ENCODE measurements at regions not wholly inside any gene's neighbourhood (a gene's known extent, or its start where the extent isn't known, plus 50 kb on each side); places are given as distances from the start of the nearest gene placed in this dataset.

DNA sequence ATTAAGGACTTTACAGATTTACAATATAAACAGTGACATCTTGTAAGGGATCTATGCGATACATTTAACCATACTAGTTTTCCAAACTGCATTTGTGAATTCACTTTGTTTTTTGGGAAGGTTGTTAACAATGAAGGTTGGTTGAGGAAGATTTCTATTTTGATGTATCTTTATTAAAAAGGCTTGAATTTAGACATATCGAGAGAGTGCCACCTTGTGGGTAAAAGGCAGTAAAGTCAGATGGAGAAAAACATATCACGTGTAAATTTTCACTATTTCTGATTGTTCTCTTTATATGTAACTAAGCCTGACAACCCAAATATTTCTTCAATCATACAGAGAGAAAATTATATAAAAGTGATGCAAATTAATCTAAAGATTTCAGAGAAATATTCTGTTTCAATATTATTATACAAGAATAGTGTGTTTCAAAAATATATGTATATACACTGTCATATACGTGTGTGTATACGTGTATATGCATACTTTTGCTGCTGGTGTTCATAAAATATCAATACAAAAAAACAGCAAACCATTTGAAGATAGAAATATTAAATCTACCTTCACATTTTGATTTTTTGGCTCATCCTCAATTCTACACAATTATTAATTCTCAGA lies 988.6 kb downstream of the SORCS1 start:
- in situ Hi-C loops (cut with HindIII; ENCODE audit: low pct_unique_long_range_greater_than_20kb, low sequenced_read_pairs) (no loop called here), intact Hi-C loops (cut with micrococcal nuclease; ENCODE audit: unreplicated experiment) (loop anchor here (1.0 to 10.0 kb wide), 2 partner anchors 226 to 381 kb away; no protein-coding TSS in a partner anchor)
- Histone ChIP-seq H3K27ac (ENCODE audit: low read length) (no peak overlapping the region), H3K4me1 (ENCODE audit: control insufficient read depth, insufficient read depth, low read length) (no peaks in the 10 kb centered on the region), H3K4me3 (ENCODE audit: low read depth in 2 of 2, low read length in 2 of 2) (no peak overlapping the region), H3K9me3 (ENCODE audit: control insufficient read depth, insufficient read depth, low read depth, low read length) (no peaks in the 10 kb centered on the region), H3K36me3 (ENCODE audit: control insufficient read depth, insufficient read depth, low read length) (no peaks in the 10 kb centered on the region), H3K27me3 (ENCODE audit: control insufficient read depth, insufficient read depth, low read length) (no peaks in the 10 kb centered on the region; the same call in 1 of the 2 replicates)
- TF ChIP-seq TCF7L2 (IDR thresholded peaks at IDR 0.05; ENCODE audit: low read depth, low read length) (no peak), CTCF (IDR thresholded peaks at IDR 0.05) (peak; percentile 64; the same call in 1 of the 2 replicates)
- ChIA-PET CTCF (no interaction called here), POLR2A (no interaction called here)
- no peak for ATAC-seq
- peak; percentile 7 for DNase-seq (ENCODE audit: low read depth, low spot score)
- no TSS peak for BruUV-seq (replicated peaks)

- Histone ChIP-seq H3K4me3 (ENCODE audit: low read depth in 2 of 2, low read length in 2 of 2) (no peak overlapping the region), H3K27ac (ENCODE audit: low read length) (no peak overlapping the region), H3K4me1 (ENCODE audit: control insufficient read depth, insufficient read depth, low read length) (no peaks in the 10 kb centered on the region), H3K27me3 (ENCODE audit: control insufficient read depth, insufficient read depth, low read length) (no peaks in the 10 kb centered on the region; the same call in 1 of the 2 replicates), H3K36me3 (ENCODE audit: control insufficient read depth, insufficient read depth, low read length) (no peaks in the 10 kb centered on the region), H3K9me3 (ENCODE audit: control insufficient read depth, insufficient read depth, low read depth, low read length) (no peaks in the 10 kb centered on the region)
- in situ Hi-C loops (cut with HindIII; ENCODE audit: low pct_unique_long_range_greater_than_20kb, low sequenced_read_pairs): no loop called here
- BruUV-seq (replicated peaks): no TSS peak
- POLR2A ChIA-PET: interaction anchor here (0.7 kb wide), 1 partner anchor 222 kb away, joined by 5 read pairs; no protein-coding TSS in a partner anchor
- intact Hi-C loops (cut with micrococcal nuclease; ENCODE audit: unreplicated experiment): loop anchor here (10.0 kb wide), 1 partner anchor 379 kb away; no protein-coding TSS in a partner anchor
- CTCF ChIA-PET: no interaction called here
- ATAC-seq: no peak
- DNase-seq (ENCODE audit: low read depth, low spot score): no peak
- TF ChIP-seq TCF7L2 (IDR thresholded peaks at IDR 0.05; ENCODE audit: low read depth, low read length): no peak
- TF ChIP-seq, protein P1, sequence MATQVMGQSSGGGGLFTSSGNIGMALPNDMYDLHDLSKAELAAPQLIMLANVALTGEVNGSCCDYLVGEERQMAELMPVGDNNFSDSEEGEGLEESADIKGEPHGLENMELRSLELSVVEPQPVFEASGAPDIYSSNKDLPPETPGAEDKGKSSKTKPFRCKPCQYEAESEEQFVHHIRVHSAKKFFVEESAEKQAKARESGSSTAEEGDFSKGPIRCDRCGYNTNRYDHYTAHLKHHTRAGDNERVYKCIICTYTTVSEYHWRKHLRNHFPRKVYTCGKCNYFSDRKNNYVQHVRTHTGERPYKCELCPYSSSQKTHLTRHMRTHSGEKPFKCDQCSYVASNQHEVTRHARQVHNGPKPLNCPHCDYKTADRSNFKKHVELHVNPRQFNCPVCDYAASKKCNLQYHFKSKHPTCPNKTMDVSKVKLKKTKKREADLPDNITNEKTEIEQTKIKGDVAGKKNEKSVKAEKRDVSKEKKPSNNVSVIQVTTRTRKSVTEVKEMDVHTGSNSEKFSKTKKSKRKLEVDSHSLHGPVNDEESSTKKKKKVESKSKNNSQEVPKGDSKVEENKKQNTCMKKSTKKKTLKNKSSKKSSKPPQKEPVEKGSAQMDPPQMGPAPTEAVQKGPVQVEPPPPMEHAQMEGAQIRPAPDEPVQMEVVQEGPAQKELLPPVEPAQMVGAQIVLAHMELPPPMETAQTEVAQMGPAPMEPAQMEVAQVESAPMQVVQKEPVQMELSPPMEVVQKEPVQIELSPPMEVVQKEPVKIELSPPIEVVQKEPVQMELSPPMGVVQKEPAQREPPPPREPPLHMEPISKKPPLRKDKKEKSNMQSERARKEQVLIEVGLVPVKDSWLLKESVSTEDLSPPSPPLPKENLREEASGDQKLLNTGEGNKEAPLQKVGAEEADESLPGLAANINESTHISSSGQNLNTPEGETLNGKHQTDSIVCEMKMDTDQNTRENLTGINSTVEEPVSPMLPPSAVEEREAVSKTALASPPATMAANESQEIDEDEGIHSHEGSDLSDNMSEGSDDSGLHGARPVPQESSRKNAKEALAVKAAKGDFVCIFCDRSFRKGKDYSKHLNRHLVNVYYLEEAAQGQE (IDR thresholded peaks at IDR 0.05; ENCODE audit: insufficient read depth in 1 of 2, low read depth in 2 of 2, low read length in 1 of 2): no peak
- no peak for TF ChIP-seq CTCF (IDR thresholded peaks at IDR 0.05)
- TF ChIP-seq SIN3A (IDR thresholded peaks at IDR 0.05; ENCODE audit: borderline replicate concordance, insufficient read depth, low read depth, low read length): no peak
- no peak for TF ChIP-seq POLR2AphosphoS5 (IDR thresholded peaks at IDR 0.05; ENCODE audit: low read depth, low read length)
These were observed 990.7 kb downstream of the SORCS1 start for GRCh38 chr10:106173838-106174237.

All from Panc1 (cell line).